Neural progenitor cell (in vitro differentiated cells): ENCODE measurements at regions not wholly inside any gene's neighbourhood (a gene's known extent, or its start where the extent isn't known, plus 50 kb on each side); places are given as distances from the start of the nearest gene placed in this dataset.

Experiments
- CTCF ChIP-seq: fragments of 200-600 bp; sonication (generic); IDR thresholded peaks from 2 replicates; pipeline ENCODE4 v1.5.1; 2017; ENCODE audit warnings: antibody characterized with exemption, mild to moderate bottlenecking
- EZH2 ChIP-seq: fragments of 200-600 bp; sonication (generic); IDR thresholded peaks from 2 replicates; pipeline ENCODE4 v1.6.1; 2017; ENCODE audit warnings: antibody characterized with exemption, mild to moderate bottlenecking, moderate library complexity
- EZH2phosphoT487 ChIP-seq: fragments of 200-600 bp; sonication (generic); IDR thresholded peaks from 2 replicates; pipeline ENCODE4 v1.6.1; 2017; ENCODE audit warnings: antibody characterized with exemption

- TF ChIP-seq CTCF (no peak), EZH2phosphoT487 (no peak), EZH2 (no peak)
Measured at GRCh38 chr1:216960716-216961115, 237.5 kb upstream of the ESRRG start.
